AG09319 (cell line): ENCODE measurements at regions not wholly inside any gene's neighbourhood (a gene's known extent, or its start where the extent isn't known, plus 50 kb on each side); places are given as distances from the start of the nearest gene placed in this dataset.

Experiments used
- DNase-seq: peaks from one replicate; pipeline ENCODE4 v3.0.0-alpha.2; 2010; ENCODE audit warnings: low read depth; ENCODE audit errors: extremely low read depth
- CTCF ChIP-seq: IDR thresholded peaks from 2 replicates; pipeline ENCODE4 v1.5.1; 2011; ENCODE audit warnings: low read depth, mild to moderate bottlenecking, inconsistent platforms, low read length, moderate library complexity

DNA sequence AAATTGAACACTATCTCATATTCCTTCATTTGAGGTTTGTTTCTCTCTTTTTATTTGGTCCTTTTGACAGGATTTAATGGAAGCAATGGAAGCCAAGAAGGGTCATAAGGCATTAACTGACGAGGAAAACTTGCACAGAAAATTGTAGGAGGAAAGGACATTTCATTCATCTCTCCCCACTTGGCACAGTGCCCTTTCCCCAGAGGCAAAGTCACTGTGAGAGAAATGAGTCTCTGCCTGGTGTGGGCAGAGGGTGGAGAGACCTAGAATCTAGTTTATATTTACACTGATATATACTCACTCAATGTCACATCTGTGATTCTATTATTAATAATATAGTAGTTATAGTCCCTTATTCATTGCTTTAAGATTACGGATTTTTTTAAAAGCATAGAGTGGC lies 324.6 kb upstream of the IL12A start:
- no peak for TF ChIP-seq CTCF
- no peak for DNase-seq

DNA sequence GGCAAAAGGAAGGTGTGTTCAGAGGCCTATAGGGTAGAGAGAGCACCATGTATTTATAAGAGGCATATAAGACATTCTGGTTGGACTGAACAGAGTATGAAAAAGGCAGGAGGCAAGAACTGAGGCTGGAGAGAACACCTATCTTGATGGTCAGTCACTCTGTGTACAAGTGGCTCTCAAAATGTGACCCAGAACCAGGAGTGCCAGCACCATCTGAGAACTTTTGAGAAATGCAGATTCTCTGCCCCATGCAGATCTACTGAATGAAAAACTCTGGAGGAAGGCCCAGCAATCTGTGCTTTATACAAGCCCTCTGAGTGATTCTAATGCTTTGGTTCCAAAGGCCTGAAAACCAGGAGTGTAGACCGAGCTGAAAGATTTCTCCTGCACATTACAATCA lies 324.0 kb upstream of the IL12A start:
- no peak for TF ChIP-seq CTCF
- DNase-seq = no peak

DNA sequence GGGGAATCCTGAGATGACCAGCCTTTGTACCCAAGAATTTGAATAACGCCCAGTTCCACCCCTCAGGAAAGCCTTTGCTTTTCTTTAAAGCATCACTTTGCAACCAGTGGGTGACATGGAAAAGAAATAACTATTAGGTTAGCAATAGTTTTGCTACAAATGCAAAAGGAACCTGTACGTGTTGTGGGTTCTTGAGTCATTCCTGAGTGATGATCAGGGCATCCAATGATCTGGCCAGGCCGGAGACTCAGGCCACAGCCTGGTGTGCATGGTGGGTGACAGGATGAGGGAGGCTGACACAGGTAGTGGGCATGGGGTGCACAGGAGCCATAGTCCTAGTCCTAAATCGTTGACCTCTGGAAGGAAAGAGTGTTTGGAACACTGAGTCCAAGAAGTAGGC lies 321.4 kb upstream of the IL12A start:
- DNase-seq = no peak
- no peak for TF ChIP-seq CTCF

GRCh38 chr3:159668461-159668860 lies 320.2 kb upstream of the IL12A start:
- DNase-seq = no peak
- no peak for TF ChIP-seq CTCF

DNA sequence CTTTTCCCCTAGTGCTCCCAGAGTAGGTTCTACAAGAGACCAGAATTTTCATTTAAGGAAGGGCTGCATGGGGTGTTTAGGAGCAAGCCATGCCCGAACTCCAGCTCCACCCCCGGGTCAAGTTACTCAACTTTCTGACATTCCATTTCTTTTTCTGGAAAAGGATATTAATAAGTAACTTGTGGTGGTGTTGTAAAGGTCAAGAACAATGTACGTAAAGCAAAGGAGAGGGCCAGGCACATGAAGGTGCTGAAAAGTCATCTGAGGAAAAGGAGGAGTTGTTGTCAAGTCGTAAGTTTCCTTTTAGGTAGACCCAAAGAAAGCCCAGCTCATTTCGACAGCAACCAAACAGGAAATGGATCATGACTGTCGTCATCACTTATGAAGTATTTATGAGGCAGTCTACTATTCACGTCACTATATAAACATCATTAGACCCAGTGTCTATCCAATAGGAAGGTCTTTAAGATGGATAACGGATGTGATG lies 319.6 kb upstream of the IL12A start:
- no peak for DNase-seq
- no peak for TF ChIP-seq CTCF

DNA sequence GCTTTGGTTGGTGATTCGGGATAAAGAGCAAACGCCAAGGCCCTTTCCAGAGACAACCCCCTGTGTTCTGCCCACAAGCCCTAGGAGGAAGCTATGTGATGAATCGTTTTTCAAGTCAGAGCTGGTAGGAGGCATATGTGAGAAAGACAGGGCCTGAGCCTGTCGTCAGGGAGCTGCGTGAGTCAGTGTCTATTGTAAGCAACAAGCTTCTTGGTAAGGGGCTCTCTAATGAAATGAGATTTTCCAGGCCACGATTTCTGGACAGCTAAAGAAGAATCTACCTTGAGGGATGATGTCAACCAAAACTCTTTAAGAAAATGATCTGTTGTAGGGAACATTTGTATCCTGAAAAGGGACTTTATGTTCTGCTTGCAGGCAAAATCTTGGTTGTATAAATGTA lies 318.9 kb upstream of the IL12A start:
- TF ChIP-seq CTCF = no peak
- no peak for DNase-seq

DNA sequence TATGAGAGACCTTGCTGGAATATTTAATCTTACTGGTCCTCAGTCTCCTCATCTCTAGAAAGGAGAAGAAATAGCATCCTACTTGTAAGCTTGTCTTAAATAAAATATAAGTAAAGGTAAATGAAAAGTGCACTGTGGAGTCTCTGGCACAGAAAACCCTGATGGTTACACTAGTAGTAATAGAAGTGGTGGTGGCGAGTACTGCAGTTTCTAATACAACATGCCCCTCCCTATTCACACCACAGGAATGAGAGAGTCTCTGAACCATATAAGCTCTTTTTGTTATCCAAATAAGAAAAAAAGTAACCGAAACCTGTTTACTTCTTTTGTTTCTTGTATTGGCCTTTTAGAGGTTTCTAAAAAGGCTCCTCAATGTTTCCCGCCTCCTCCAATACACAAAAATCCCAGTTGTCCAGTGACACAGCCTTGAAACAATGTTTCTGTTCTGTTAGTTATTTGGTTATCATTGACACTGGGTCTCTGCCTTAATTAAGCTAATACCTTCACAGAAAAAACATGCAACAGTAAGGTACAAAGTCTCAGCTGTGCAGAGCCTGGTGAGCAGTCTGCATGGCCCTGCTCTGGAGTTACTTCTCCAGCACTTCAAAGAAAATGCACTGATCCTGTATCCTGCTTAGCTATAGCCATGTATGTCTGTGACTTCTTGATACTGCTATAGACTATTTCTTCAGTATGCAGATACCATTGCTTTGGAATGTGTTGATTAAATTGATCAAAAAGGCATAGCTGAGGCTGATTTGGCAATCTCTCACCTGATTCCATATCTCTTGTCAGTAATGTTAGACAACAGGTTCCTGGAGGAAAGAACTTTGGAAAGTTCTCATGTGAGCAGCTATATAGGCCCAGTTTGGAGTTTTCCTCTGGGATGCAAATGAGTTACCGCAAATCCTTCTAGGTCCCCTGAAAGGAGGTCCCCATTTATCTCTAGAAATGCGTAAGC lies 315.6 kb upstream of the IL12A start:
- no peak for TF ChIP-seq CTCF
- no peak for DNase-seq
